NCI-H510A treated with DMSO at 0.1 percent for 48 hours (cell line): ENCODE measurements at regions not wholly inside any gene's neighbourhood (a gene's known extent, or its start where the extent isn't known, plus 50 kb on each side); places are given as distances from the start of the nearest gene placed in this dataset.
"Not testable (repeated sequence)": the region's sequence is repeated elsewhere in the genome, so short reads cannot be mapped to it uniquely, and the experiment has no call there.

Source experiments
- DNase-seq: peaks from one replicate; lab custom pipeline; 2025; lab: John Stamatoyannopoulos, UW

- not testable (repeated sequence) for DNase-seq
These were observed 382.6 kb upstream of the TGIF2LX start for GRCh38 chrX:89539150-89539549.

GRCh38 chrX:89557146-89557545 lies 364.6 kb upstream of the TGIF2LX start:
- DNase-seq: not testable (repeated sequence)

GRCh38 chrX:89562079-89562478 lies 359.6 kb upstream of the TGIF2LX start:
- not testable (repeated sequence) for DNase-seq

- not testable (repeated sequence) for DNase-seq
These were observed 358.6 kb upstream of the TGIF2LX start for GRCh38 chrX:89563107-89563506.

- DNase-seq: not testable (repeated sequence)
These were observed 353.9 kb upstream of the TGIF2LX start for GRCh38 chrX:89567787-89568186.

GRCh38 chrX:89581868-89582267 lies 339.8 kb upstream of the TGIF2LX start:
- DNase-seq: not testable (repeated sequence)

- not testable (repeated sequence) for DNase-seq
These were observed 289.9 kb upstream of the TGIF2LX start for GRCh38 chrX:89631858-89632257.

- DNase-seq: not testable (repeated sequence)
These were observed 285.8 kb upstream of the TGIF2LX start for GRCh38 chrX:89635887-89636286.

GRCh38 chrX:89658662-89659061 lies 263.0 kb upstream of the TGIF2LX start:
- DNase-seq: not testable (repeated sequence)

- DNase-seq: not testable (repeated sequence)
These were observed 215.2 kb upstream of the TGIF2LX start for GRCh38 chrX:89706481-89706880.

- DNase-seq: not testable (repeated sequence)
These were observed 214.3 kb upstream of the TGIF2LX start for GRCh38 chrX:89707363-89707927.

- not testable (repeated sequence) for DNase-seq
These were observed 187.3 kb upstream of the TGIF2LX start for GRCh38 chrX:89734367-89734766.

- DNase-seq: not testable (repeated sequence)
These were observed 165.2 kb upstream of the TGIF2LX start for GRCh38 chrX:89756466-89756865.

GRCh38 chrX:89757767-89758166 lies 163.9 kb upstream of the TGIF2LX start:
- DNase-seq: peak; percentile 0

- DNase-seq: not testable (repeated sequence)
These were observed 162.5 kb upstream of the TGIF2LX start for GRCh38 chrX:89759076-89759685.

- not testable (repeated sequence) for DNase-seq
These were observed 150.1 kb upstream of the TGIF2LX start for GRCh38 chrX:89771639-89772038.

- DNase-seq: not testable (repeated sequence)
These were observed 110.3 kb upstream of the TGIF2LX start for GRCh38 chrX:89811440-89811839.

GRCh38 chrX:89839723-89840122 lies 82.0 kb upstream of the TGIF2LX start:
- DNase-seq: not testable (repeated sequence)

- peak; percentile 1 for DNase-seq
These were observed 50.0 kb upstream of the TGIF2LX start for GRCh38 chrX:89871662-89872061.
